ENCODE measurements at regions not wholly inside any gene's neighbourhood (a gene's known extent, or its start where the extent isn't known, plus 50 kb on each side); places are given as distances from the start of the nearest gene placed in this dataset.

DNA sequence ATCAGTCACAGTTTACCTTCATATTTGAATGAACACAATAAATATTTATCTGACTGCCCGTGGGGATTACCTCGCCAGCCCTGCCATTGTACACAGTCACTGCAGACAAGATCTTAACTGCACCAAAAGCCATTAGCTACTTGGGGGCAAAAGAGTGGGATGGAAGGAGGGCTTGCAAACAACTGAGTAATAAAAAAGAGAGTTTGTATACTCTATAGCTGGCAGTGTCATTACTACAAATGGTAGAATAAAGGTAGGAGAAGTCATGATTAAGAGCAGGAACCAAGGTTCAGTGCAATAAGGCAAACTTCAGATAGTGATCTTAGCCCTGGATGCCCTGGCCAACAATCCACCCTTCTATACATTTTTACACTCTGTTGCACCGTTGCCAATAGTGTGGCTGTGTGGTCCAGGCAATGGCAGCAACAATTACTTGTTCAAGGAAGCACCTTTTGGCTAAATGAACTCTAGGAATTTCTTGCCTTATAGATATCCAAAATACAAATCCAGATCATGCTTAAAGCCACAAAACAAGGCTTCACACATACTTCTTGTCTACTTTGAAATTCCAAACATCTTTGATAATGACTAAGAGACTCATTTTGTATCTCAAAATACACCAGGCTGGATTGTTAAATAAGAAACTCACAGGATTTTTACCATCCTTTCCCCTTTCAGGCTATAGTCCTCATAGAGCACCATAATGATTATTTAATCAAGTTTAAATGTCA, 955.4 kb upstream of the ADGRB3 start:
- TF ChIP-seq, protein P1, sequence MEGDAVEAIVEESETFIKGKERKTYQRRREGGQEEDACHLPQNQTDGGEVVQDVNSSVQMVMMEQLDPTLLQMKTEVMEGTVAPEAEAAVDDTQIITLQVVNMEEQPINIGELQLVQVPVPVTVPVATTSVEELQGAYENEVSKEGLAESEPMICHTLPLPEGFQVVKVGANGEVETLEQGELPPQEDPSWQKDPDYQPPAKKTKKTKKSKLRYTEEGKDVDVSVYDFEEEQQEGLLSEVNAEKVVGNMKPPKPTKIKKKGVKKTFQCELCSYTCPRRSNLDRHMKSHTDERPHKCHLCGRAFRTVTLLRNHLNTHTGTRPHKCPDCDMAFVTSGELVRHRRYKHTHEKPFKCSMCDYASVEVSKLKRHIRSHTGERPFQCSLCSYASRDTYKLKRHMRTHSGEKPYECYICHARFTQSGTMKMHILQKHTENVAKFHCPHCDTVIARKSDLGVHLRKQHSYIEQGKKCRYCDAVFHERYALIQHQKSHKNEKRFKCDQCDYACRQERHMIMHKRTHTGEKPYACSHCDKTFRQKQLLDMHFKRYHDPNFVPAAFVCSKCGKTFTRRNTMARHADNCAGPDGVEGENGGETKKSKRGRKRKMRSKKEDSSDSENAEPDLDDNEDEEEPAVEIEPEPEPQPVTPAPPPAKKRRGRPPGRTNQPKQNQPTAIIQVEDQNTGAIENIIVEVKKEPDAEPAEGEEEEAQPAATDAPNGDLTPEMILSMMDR (IDR thresholded peaks at IDR 0.05): no peak
- no peak for TF ChIP-seq ZFX (IDR thresholded peaks at IDR 0.05; ENCODE audit: borderline replicate concordance)
